Progenitor cell of endocrine pancreas (in vitro differentiated cells): ENCODE measurements at regions not wholly inside any gene's neighbourhood (a gene's known extent, or its start where the extent isn't known, plus 50 kb on each side); places are given as distances from the start of the nearest gene placed in this dataset.

ENCODE experiments used
- DNase-seq: peaks from one replicate; pipeline ENCODE4 v3.0.0; 2021; ENCODE audit warnings: low spot score; ENCODE audit not compliant: unreplicated experiment
- H3K27ac Mint-ChIP-seq: 2 replicates; pipeline ENCODE4 v1.8.0; 2021; ENCODE audit warnings: mild to moderate bottlenecking, moderate library complexity, mixed read lengths
- H3K27me3 Mint-ChIP-seq: 2 replicates; pipeline ENCODE4 v1.8.0; 2021; ENCODE audit warnings: mixed read lengths
- H3K36me3 Mint-ChIP-seq: 2 replicates; pipeline ENCODE4 v1.8.0; 2022; ENCODE audit warnings: mixed read lengths; ENCODE audit not compliant: insufficient read depth
- H3K4me1 Mint-ChIP-seq: 2 replicates; pipeline ENCODE4 v1.8.0; 2021; ENCODE audit warnings: low read depth, mixed read lengths
- H3K4me3 Mint-ChIP-seq: 2 replicates; pipeline ENCODE4 v1.8.0; 2021; ENCODE audit warnings: low read depth, mild to moderate bottlenecking, moderate library complexity, mixed read lengths
- H3K9me3 Mint-ChIP-seq: 2 replicates; pipeline ENCODE4 v1.8.0; 2021; ENCODE audit warnings: low read depth, mixed read lengths
- CTCF ChIP-seq: fragments of 200-600 bp; sonication (generic); IDR thresholded peaks from one replicate; pipeline ENCODE4 v1.5.0; 2021; ENCODE audit warnings: antibody characterized with exemption, mild to moderate bottlenecking; ENCODE audit not compliant: unreplicated experiment

- no peak overlapping the region for H3K27ac Mint-ChIP-seq
- DNase-seq: no peak
- no peaks in the 10 kb centered on the region for H3K36me3 Mint-ChIP-seq
- H3K4me1 Mint-ChIP-seq: peaks cover 23% of the 10 kb centered on the region
- no peak overlapping the region for H3K4me3 Mint-ChIP-seq
- H3K27me3 Mint-ChIP-seq: peaks cover 80% of the 10 kb centered on the region
- H3K9me3 Mint-ChIP-seq: no peaks in the 10 kb centered on the region
- no peak for TF ChIP-seq CTCF
Measured at GRCh38 chr15:69533522-69533921, 80.9 kb downstream of the RPLP1 start.

- no peak overlapping the region for H3K27ac Mint-ChIP-seq
- no peaks in the 10 kb centered on the region for H3K9me3 Mint-ChIP-seq
- no peak for TF ChIP-seq CTCF
- no peaks in the 10 kb centered on the region for H3K36me3 Mint-ChIP-seq
- H3K27me3 Mint-ChIP-seq: peaks cover 79% of the 10 kb centered on the region
- no peak overlapping the region for H3K4me3 Mint-ChIP-seq
- DNase-seq: no peak
- peaks cover 18% of the 10 kb centered on the region for H3K4me1 Mint-ChIP-seq
Measured at GRCh38 chr15:69535101-69535638, 82.6 kb downstream of the RPLP1 start.

- DNase-seq: no peak
- Mint-ChIP-seq H3K27me3 (peaks cover 79% of the 10 kb centered on the region), H3K27ac (no peak overlapping the region), H3K4me3 (no peak overlapping the region), H3K36me3 (no peaks in the 10 kb centered on the region), H3K4me1 (peaks cover 18% of the 10 kb centered on the region), H3K9me3 (no peaks in the 10 kb centered on the region)
- no peak for TF ChIP-seq CTCF
Measured at GRCh38 chr15:69535998-69536397, 83.4 kb downstream of the RPLP1 start.

GRCh38 chr15:69536726-69537512 lies 84.3 kb downstream of the RPLP1 start:
- H3K4me1 Mint-ChIP-seq: peaks cover 14% of the 10 kb centered on the region
- peaks cover 78% of the 10 kb centered on the region for H3K27me3 Mint-ChIP-seq
- no peak overlapping the region for H3K4me3 Mint-ChIP-seq
- no peak overlapping the region for H3K27ac Mint-ChIP-seq
- TF ChIP-seq CTCF: no peak
- H3K36me3 Mint-ChIP-seq: no peaks in the 10 kb centered on the region
- DNase-seq: no peak
- H3K9me3 Mint-ChIP-seq: no peaks in the 10 kb centered on the region

- Mint-ChIP-seq H3K27ac (no peak overlapping the region), H3K4me3 (no peak overlapping the region), H3K4me1 (peaks cover 12% of the 10 kb centered on the region), H3K36me3 (no peaks in the 10 kb centered on the region), H3K27me3 (peaks cover 78% of the 10 kb centered on the region), H3K9me3 (no peaks in the 10 kb centered on the region)
- no peak for TF ChIP-seq CTCF
- no peak for DNase-seq
Measured at GRCh38 chr15:69537901-69538300, 85.3 kb downstream of the RPLP1 start.
